A549 (cell line): ENCODE measurements at regions not wholly inside any gene's neighbourhood (a gene's known extent, or its start where the extent isn't known, plus 50 kb on each side); places are given as distances from the start of the nearest gene placed in this dataset.

Experiments
- ATAC-seq, 2 experiments: fragments of 200-7000 bp in 1 of 2; fragments of >200 bp in 1 of 2; cut with Nextera tagmentation in 1 of 2; cut with Tn5 transposase in 1 of 2; 3 replicates each; pipeline versions ENCODE4 v1.8.0 to v1.9.1; 2018 to 2020; ENCODE audit warnings: mild to moderate bottlenecking in 1 of 2, moderate library complexity in 1 of 2
- CTCF ChIA-PET: fragments of 300-600 bp; sonication (Branson Sonifier 250); formaldehyde crosslinking; extraction: SDS; loops from one replicate; lab custom pipeline; 2021; ENCODE audit warnings: antibody characterized with exemption, inconsistent platforms; lab: Yijun Ruan, JAX
- POLR2A ChIA-PET: fragments of 350-600 bp; formaldehyde crosslinking; extraction: SDS; loops from one replicate; lab custom pipeline; 2021; ENCODE audit warnings: antibody characterized with exemption, inconsistent platforms; lab: Yijun Ruan, JAX
- DNase-seq, 2 experiments: peaks; one replicate each; pipeline versions ENCODE4 v3.0.0 to v3.0.0-alpha.2; 2011 to 2016; ENCODE audit warnings: low read depth in 1 of 2, low spot score in 1 of 2
- FAIRE-seq: peaks from 2 replicates; lab custom pipeline; 2011; peaks lifted over from hg19 to GRCh38; lab: Jason Lieb, UNC
- H3K27ac ChIP-seq, 2 experiments: fragments of >200 bp; sonication (Bioruptor Twin); formaldehyde crosslinking; 3 replicates each; pipeline ENCODE4 v1.5.1; 2016 to 2017
- H3K4me1 ChIP-seq: fragments of >200 bp; sonication (Bioruptor Twin); formaldehyde crosslinking; 3 replicates; pipeline ENCODE4 v1.6.1; 2016
- H3K4me2 ChIP-seq: fragments of >200 bp; sonication (Bioruptor Twin); formaldehyde crosslinking; 3 replicates; pipeline ENCODE4 v1.6.1; 2016
- H3K4me3 ChIP-seq: fragments of >200 bp; sonication (Bioruptor Twin); formaldehyde crosslinking; 3 replicates; pipeline ENCODE4 v1.5.1; 2016
- H3K9me3 ChIP-seq: fragments of >200 bp; sonication (Bioruptor Twin); formaldehyde crosslinking; 3 replicates; pipeline ENCODE4 v1.6.1; 2016
- CBX2 ChIP-seq: fragments of 200-600 bp; sonication (generic); IDR thresholded peaks from 2 replicates; pipeline ENCODE4 v1.6.1; 2016; ENCODE audit warnings: low read depth, mild to moderate bottlenecking, borderline replicate concordance
- CBX8 ChIP-seq: fragments of 200-600 bp; sonication (generic); IDR thresholded peaks from 2 replicates; pipeline ENCODE4 v1.6.1; 2016
- EHF ChIP-seq: fragments of 250-450 bp; sonication (Bioruptor Pico); IDR thresholded peaks from 2 replicates; pipeline ENCODE4 v1.5.0; 2020; ENCODE audit warnings: mild to moderate bottlenecking
- ELK1 ChIP-seq: fragments of 150-350 bp; IDR thresholded peaks from 2 replicates; pipeline ENCODE4 v1.6.1; 2014; ENCODE audit warnings: low read depth, mild to moderate bottlenecking, low read length
- EP300 ChIP-seq, 2 experiments: fragments of >200 bp; sonication (Bioruptor Twin); formaldehyde crosslinking; IDR thresholded peaks; 2 replicates in 1 of 2; 3 replicates in 1 of 2; pipeline ENCODE4 v1.6.1; 2016 to 2017
- HES2 ChIP-seq: fragments of >200 bp; sonication (Bioruptor Twin); formaldehyde crosslinking; IDR thresholded peaks from 2 replicates; pipeline ENCODE4 v1.6.1; 2016
- HOXA7 ChIP-seq: fragments of 250-450 bp; sonication (Bioruptor Pico); IDR thresholded peaks from 2 replicates; pipeline ENCODE4 v1.5.0; 2020; ENCODE audit warnings: mild to moderate bottlenecking, moderate library complexity
- HOXB13 ChIP-seq: fragments of 250-450 bp; sonication (Bioruptor Pico); IDR thresholded peaks from 2 replicates; pipeline ENCODE4 v1.5.0; 2020; ENCODE audit warnings: low read depth, mild to moderate bottlenecking, moderate library complexity
- JUNB ChIP-seq: fragments of >200 bp; sonication (Bioruptor Twin); formaldehyde crosslinking; IDR thresholded peaks from 2 replicates; pipeline ENCODE4 v1.6.1; 2016
- KDM5A ChIP-seq: fragments of 200-600 bp; sonication (generic); IDR thresholded peaks from 2 replicates; pipeline ENCODE4 v1.6.1; 2016; ENCODE audit warnings: antibody characterized with exemption, mild to moderate bottlenecking
- MAFK ChIP-seq: fragments of 450-650 bp; IDR thresholded peaks from 2 replicates; pipeline ENCODE4 v1.6.1; 2014; ENCODE audit not compliant: partially characterized antibody
- NFE2L2 ChIP-seq: fragments of 150-350 bp; conservative IDR thresholded peaks from 2 replicates; pipeline ENCODE4 v1.6.1; 2014; ENCODE audit warnings: low read length
- NPAS2 ChIP-seq: fragments of 250-450 bp; sonication (Bioruptor Pico); IDR thresholded peaks from 2 replicates; pipeline ENCODE4 v1.8.0; 2022; ENCODE audit warnings: mild to moderate bottlenecking, moderate library complexity, borderline replicate concordance
- PHF8 ChIP-seq: fragments of 200-600 bp; sonication (generic); IDR thresholded peaks from 2 replicates; pipeline ENCODE4 v1.6.1; 2016; ENCODE audit warnings: low read depth, mild to moderate bottlenecking, antibody characterized with exemption, moderate library complexity, borderline replicate concordance
- RARB ChIP-seq: fragments of 250-450 bp; sonication (Bioruptor Pico); IDR thresholded peaks from 2 replicates; pipeline ENCODE4 v1.8.0; 2021; ENCODE audit warnings: mild to moderate bottlenecking, moderate library complexity
- RNF2 ChIP-seq: fragments of 200-600 bp; sonication (generic); IDR thresholded peaks from 2 replicates; pipeline ENCODE4 v1.6.1; 2016; ENCODE audit warnings: low read depth, mild to moderate bottlenecking, antibody characterized with exemption, moderate library complexity, borderline replicate concordance
- SMC3 ChIP-seq: fragments of >200 bp; sonication (Bioruptor Twin); formaldehyde crosslinking; IDR thresholded peaks from 3 replicates; pipeline ENCODE4 v1.6.1; 2018; ENCODE audit warnings: inconsistent platforms
- TFCP2L1 ChIP-seq: fragments of 250-450 bp; sonication (Bioruptor Pico); IDR thresholded peaks from 2 replicates; pipeline ENCODE4 v1.5.0; 2021; ENCODE audit warnings: mild to moderate bottlenecking
- TP53 ChIP-seq: fragments of 250-450 bp; sonication (Bioruptor Pico); IDR thresholded peaks from 2 replicates; pipeline ENCODE4 v1.5.0; 2021; ENCODE audit warnings: mild to moderate bottlenecking, moderate library complexity
- ZC3H11A ChIP-seq: fragments of 450-650 bp; IDR thresholded peaks from 2 replicates; pipeline ENCODE4 v1.6.1; 2014; ENCODE audit warnings: antibody characterized with exemption, mild to moderate bottlenecking
- ZFP36 ChIP-seq: fragments of 450-650 bp; IDR thresholded peaks from 2 replicates; pipeline ENCODE4 v1.6.1; 2014; ENCODE audit warnings: borderline replicate concordance; ENCODE audit not compliant: partially characterized antibody
- WGBS: methylation state at CpG from one replicate; pipeline ENCODE4 v1.1.6; 2017; ENCODE audit errors: missing lambda C conversion rate; 5-methylcytosine and 5-hydroxymethylcytosine counted together
- TF ChIP-seq, protein P1 (sequence below): fragments of 250-450 bp; sonication (Bioruptor Pico); IDR thresholded peaks from 2 replicates; pipeline ENCODE4 v1.5.0; 2021; ENCODE audit warnings: mild to moderate bottlenecking, moderate library complexity, borderline replicate concordance
- TF ChIP-seq, protein P2 (sequence below): IDR thresholded peaks from 2 replicates; pipeline ENCODE4 v1.6.1; 2012; ENCODE audit warnings: low read depth, borderline replicate concordance

DNA sequence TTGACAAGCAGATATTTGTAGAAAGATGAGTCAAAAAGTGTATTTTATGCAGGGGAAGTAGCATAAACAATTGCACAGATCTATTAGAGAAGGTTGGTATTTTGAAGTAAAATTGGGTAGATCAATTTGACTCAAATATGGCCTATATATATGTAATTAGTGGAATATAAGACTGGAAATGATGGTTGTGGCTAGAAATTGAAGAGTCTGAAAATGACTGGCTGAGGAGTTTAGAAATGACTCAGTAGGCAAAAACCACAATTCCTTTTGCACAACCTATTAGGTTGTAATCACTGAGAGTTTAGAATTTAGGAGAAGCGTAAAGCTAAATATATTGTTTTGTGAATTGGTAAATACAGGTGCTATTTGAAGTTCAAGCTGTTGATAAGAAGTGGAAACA is 622.6 kb upstream of the PCDH20 start (continued):
- TF ChIP-seq HES2: no peak
- TF ChIP-seq, protein P1, sequence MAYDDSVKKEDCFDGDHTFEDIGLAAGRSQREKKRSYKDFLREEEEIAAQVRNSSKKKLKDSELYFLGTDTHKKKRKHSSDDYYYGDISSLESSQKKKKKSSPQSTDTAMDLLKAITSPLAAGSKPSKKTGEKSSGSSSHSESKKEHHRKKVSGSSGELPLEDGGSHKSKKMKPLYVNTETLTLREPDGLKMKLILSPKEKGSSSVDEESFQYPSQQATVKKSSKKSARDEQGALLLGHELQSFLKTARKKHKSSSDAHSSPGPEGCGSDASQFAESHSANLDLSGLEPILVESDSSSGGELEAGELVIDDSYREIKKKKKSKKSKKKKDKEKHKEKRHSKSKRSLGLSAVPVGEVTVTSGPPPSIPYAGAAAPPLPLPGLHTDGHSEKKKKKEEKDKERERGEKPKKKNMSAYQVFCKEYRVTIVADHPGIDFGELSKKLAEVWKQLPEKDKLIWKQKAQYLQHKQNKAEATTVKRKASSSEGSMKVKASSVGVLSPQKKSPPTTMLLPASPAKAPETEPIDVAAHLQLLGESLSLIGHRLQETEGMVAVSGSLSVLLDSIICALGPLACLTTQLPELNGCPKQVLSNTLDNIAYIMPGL (CRISPR knock-in tag): no peak
- TF ChIP-seq EHF: no peak
- TF ChIP-seq MAFK: no peak
- TF ChIP-seq ZC3H11A: no peak
- no peak for TF ChIP-seq SMC3
- TF ChIP-seq, protein P2, sequence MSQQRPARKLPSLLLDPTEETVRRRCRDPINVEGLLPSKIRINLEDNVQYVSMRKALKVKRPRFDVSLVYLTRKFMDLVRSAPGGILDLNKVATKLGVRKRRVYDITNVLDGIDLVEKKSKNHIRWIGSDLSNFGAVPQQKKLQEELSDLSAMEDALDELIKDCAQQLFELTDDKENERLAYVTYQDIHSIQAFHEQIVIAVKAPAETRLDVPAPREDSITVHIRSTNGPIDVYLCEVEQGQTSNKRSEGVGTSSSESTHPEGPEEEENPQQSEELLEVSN: no peak
- TF ChIP-seq NPAS2 (CRISPR knock-in tag): no peak
- TF ChIP-seq KDM5A: no peak

GRCh38 chr13:62035981-62036380 is 620.3 kb upstream of the PCDH20 start:
- ChIA-PET POLR2A (no interaction called here), CTCF (no interaction called here)
- WGBS: 38% methylated on average over 2 of the region's 2 CpGs
- H3K9me3 ChIP-seq: no peaks in the 10 kb centered on the region
- ATAC-seq (no peak), DNase-seq (no peak), FAIRE-seq (no peak)
- no peak overlapping the region for H3K4me2 ChIP-seq
- TF ChIP-seq PHF8 (no peak), ELK1 (no peak), CBX8 (no peak), HES2 (no peak), MAFK (no peak), CBX2 (no peak), HOXA7 (no peak), RARB (CRISPR knock-in tag) (no peak), ZFP36 (no peak), KDM5A (no peak), JUNB (no peak), NFE2L2 (no peak)
- no peak overlapping the region for H3K27ac ChIP-seq
- no peak overlapping the region for H3K4me3 ChIP-seq
- H3K4me1 ChIP-seq: no peaks in the 10 kb centered on the region

- DNase-seq: no peak
- Histone ChIP-seq H3K4me3 (no peak overlapping the region), H3K27ac (no peak overlapping the region), H3K4me2 (no peak overlapping the region), H3K4me1 (no peaks in the 10 kb centered on the region)
- FAIRE-seq: no peak
- TF ChIP-seq RNF2 (no peak), TFCP2L1 (CRISPR knock-in tag) (no peak), HOXB13 (no peak), EP300 (IDR thresholded peaks at IDR 0.05) (no peak), MAFK (no peak), TP53 (CRISPR knock-in tag) (no peak)
- TF ChIP-seq, all 56 proteins: peak for 0
- 33% methylated on average over 4 of the region's 4 CpGs for WGBS
- H3K9me3 ChIP-seq: no peaks in the 10 kb centered on the region
- no peak for ATAC-seq
- ChIA-PET POLR2A (no interaction called here), CTCF (no interaction called here)
Measured at GRCh38 chr13:62033934-62034333, 618.3 kb upstream of the PCDH20 start.
